Lower leg skin (tissue), 4 donors: ENCODE measurements at regions not wholly inside any gene's neighbourhood (a gene's known extent, or its start where the extent isn't known, plus 50 kb on each side); places are given as distances from the start of the nearest gene placed in this dataset.

ENCODE experiments used
- DNase-seq, 2 donors: peaks; one replicate each; pipeline ENCODE4 v3.0.0-alpha.2; 2019; ENCODE audit warnings: low spot score in 2 of 2
- H3K4me3 ChIP-seq: fragments of 200-600 bp; sonication (generic); 2 replicates; pipeline ENCODE4 v1.5.1; 2017; ENCODE audit warnings: mild to moderate bottlenecking, low read depth; ENCODE audit not compliant: poor library complexity, severe bottlenecking
- CTCF ChIP-seq, 3 donors: fragments of 450-650 bp; IDR thresholded peaks; one replicate each; pipeline ENCODE4 v1.5.1; 2016; ENCODE audit warnings: antibody characterized with exemption in 3 of 3, mild to moderate bottlenecking in 3 of 3, moderate library complexity in 2 of 3
- POLR2A ChIP-seq, 2 donors: fragments of 450-650 bp; IDR thresholded peaks; one replicate each; pipeline ENCODE4 v1.6.1; 2016 to 2017; ENCODE audit warnings: antibody characterized with exemption in 2 of 2, mild to moderate bottlenecking in 1 of 2, moderate library complexity in 1 of 2
- WGBS, 2 donors: methylation state at CpG; one replicate each; pipeline ENCODE4 v1.1.5; 2018; 5-methylcytosine and 5-hydroxymethylcytosine counted together
- intact Hi-C: fragments of 100-400 bp; cut with DNase I; formaldehyde crosslinking; loops from one replicate; pipeline ENCODE4 v1.15.0; 2023; ENCODE audit warnings: low total_unique reads

- intact Hi-C loops = no loop called here
- no peak for DNase-seq
- no peak for TF ChIP-seq POLR2A (IDR thresholded peaks at IDR 0.05)
- no peak for TF ChIP-seq CTCF (IDR thresholded peaks at IDR 0.05)
- 77 to 81% methylated on average over 2 of the region's 2 CpGs for WGBS, 2 donors
- no peak overlapping the region for H3K4me3 ChIP-seq
Measured at GRCh38 chr12:86723326-86723725, 467.1 kb upstream of the MGAT4C start.

- DNase-seq = no peak
- TF ChIP-seq POLR2A (IDR thresholded peaks at IDR 0.05) (no peak), CTCF (IDR thresholded peaks at IDR 0.05) (no peak)
- intact Hi-C loops = no loop called here
- no peak overlapping the region for H3K4me3 ChIP-seq
- 81 to 90% methylated on average over 5 of the region's 5 CpGs for WGBS, 2 donors
Measured at GRCh38 chr12:86721713-86722397, 465.7 kb upstream of the MGAT4C start.

GRCh38 chr12:86719381-86719780 lies 463.2 kb upstream of the MGAT4C start:
- intact Hi-C loops = no loop called here
- no peak for TF ChIP-seq POLR2A (IDR thresholded peaks at IDR 0.05)
- TF ChIP-seq CTCF (IDR thresholded peaks at IDR 0.05) = no peak
- no peak for DNase-seq
- H3K4me3 ChIP-seq = no peak overlapping the region
- WGBS, 2 donors = 82 to 84% methylated on average over 1 of the region's 1 CpG

GRCh38 chr12:86713121-86713520 lies 456.9 kb upstream of the MGAT4C start:
- intact Hi-C loops = no loop called here
- DNase-seq = no peak
- no peak for TF ChIP-seq CTCF (IDR thresholded peaks at IDR 0.05)
- TF ChIP-seq POLR2A (IDR thresholded peaks at IDR 0.05) = no peak
- no peak overlapping the region for H3K4me3 ChIP-seq

GRCh38 chr12:86712425-86712843 lies 456.2 kb upstream of the MGAT4C start:
- no peak for DNase-seq
- WGBS, 2 donors = 47 to 48% methylated on average over 4 of the region's 4 CpGs
- no peak overlapping the region for H3K4me3 ChIP-seq
- TF ChIP-seq CTCF (IDR thresholded peaks at IDR 0.05) (no peak), POLR2A (IDR thresholded peaks at IDR 0.05) (no peak)
- intact Hi-C loops = no loop called here

- DNase-seq = no peak
- whole genome bisulfite sequencing, 2 donors = 61 to 71% methylated on average over 1 of the region's 1 CpG
- no peak for TF ChIP-seq POLR2A (IDR thresholded peaks at IDR 0.05)
- no peak for TF ChIP-seq CTCF (IDR thresholded peaks at IDR 0.05)
- intact Hi-C loops = no loop called here
- no peak overlapping the region for H3K4me3 ChIP-seq
Measured at GRCh38 chr12:86711731-86712130, 455.5 kb upstream of the MGAT4C start.
